Gastrocnemius medialis (tissue), 4 donors: ENCODE measurements at regions not wholly inside any gene's neighbourhood (a gene's known extent, or its start where the extent isn't known, plus 50 kb on each side); places are given as distances from the start of the nearest gene placed in this dataset.

ENCODE experiments used
- ATAC-seq, 2 donors: fragments of 150-250 bp; one replicate each; pipeline ENCODE4 v1.9.1; 2016
- DNase-seq, 2 donors: peaks; one replicate each; pipeline ENCODE4 v3.0.0-alpha.2; 2019
- H3K27ac ChIP-seq, 4 donors: fragments of 200-600 bp; sonication (generic); 1 replicate in 1 of 4; 2 replicates in 3 of 4; pipeline ENCODE4 v1.5.1; 2016 to 2018; ENCODE audit warnings: mild to moderate bottlenecking in 2 of 4, moderate library complexity in 1 of 4
- H3K27me3 ChIP-seq, 3 donors: fragments of 200-600 bp; sonication (generic) in 2 of 3; 1 replicate in 1 of 3; 2 replicates in 2 of 3; pipeline versions ENCODE4 v1.5.1 to v1.6.0; 2016 to 2019; ENCODE audit warnings: mild to moderate bottlenecking in 1 of 3, moderate library complexity in 1 of 3
- H3K36me3 ChIP-seq, 2 donors: fragments of 200-600 bp; sonication (generic) in 1 of 2; one replicate each; pipeline ENCODE4 v1.5.1; 2017 to 2018
- H3K4me1 ChIP-seq, 2 donors: fragments of 200-600 bp; sonication (generic) in 1 of 2; one replicate each; pipeline ENCODE4 v1.5.1; 2016 to 2017; ENCODE audit warnings: mild to moderate bottlenecking in 2 of 2
- H3K4me3 ChIP-seq, 4 donors: fragments of 200-600 bp; sonication (generic) in 3 of 4; 1 replicate in 1 of 4; 2 replicates in 3 of 4; pipeline ENCODE4 v1.5.1; 2016 to 2019; ENCODE audit warnings: mild to moderate bottlenecking in 2 of 4
- H3K9me3 ChIP-seq, 3 donors: fragments of 200-600 bp; sonication (generic) in 2 of 3; 1 replicate in 1 of 3; 2 replicates in 2 of 3; pipeline ENCODE4 v1.5.1; 2016 to 2019
- CTCF ChIP-seq, 5 experiments: fragments of 450-650 bp in 3 of 5; fragments of 200-600 bp in 2 of 5; sonication (generic) in 2 of 5; IDR thresholded peaks in 4 of 5; conservative IDR thresholded peaks in 1 of 5; 1 replicate in 4 of 5; 2 replicates in 1 of 5; pipeline ENCODE4 v1.5.1; 2016 to 2019; ENCODE audit warnings: antibody characterized with exemption in 5 of 5, mild to moderate bottlenecking in 3 of 5, moderate library complexity in 3 of 5
- POLR2A ChIP-seq, 2 donors: fragments of 450-650 bp; IDR thresholded peaks; one replicate each; pipeline ENCODE4 v1.6.1; 2017; ENCODE audit warnings: antibody characterized with exemption in 2 of 2, mild to moderate bottlenecking in 2 of 2, moderate library complexity in 2 of 2
- in situ Hi-C, 4 donors: fragments of 200-750 bp; cut with MboI; loops; one replicate each; pipeline versions ENCODE4 v1.15.0 to v1.8.0; 2017; ENCODE audit warnings: low sequenced_read_pairs in 4 of 4
- intact Hi-C: fragments of 100-400 bp; cut with DNase I; formaldehyde crosslinking; loops from one replicate; pipeline ENCODE4 v1.15.1; 2023; ENCODE audit warnings: low total_unique reads

GRCh38 chr3:194080913-194081800 is 54.8 kb upstream of the HES1 start:
- no peak overlapping the region for H3K4me3 ChIP-seq
- no peak for ATAC-seq
- in situ Hi-C loops (no loop called here), intact Hi-C loops (no loop called here)
- no peak overlapping the region for H3K27ac ChIP-seq
- H3K4me1 ChIP-seq, result peaks cover 8 to 9% of the 10 kb centered on the region in 2 donors
- H3K9me3 ChIP-seq, result no peaks in the 10 kb centered on the region
- H3K27me3 ChIP-seq, result no peaks in the 10 kb centered on the region
- no peak for DNase-seq
- TF ChIP-seq CTCF (IDR thresholded peaks at IDR 0.05 in 4 of 5, conservative IDR thresholded peaks at IDR 0.05 in 1 of 5) (no peak), POLR2A (IDR thresholded peaks at IDR 0.05) (no peak)
- H3K36me3 ChIP-seq, result no peaks in the 10 kb centered on the region

GRCh38 chr3:194081826-194082225 is 54.1 kb upstream of the HES1 start:
- Histone ChIP-seq H3K9me3 (no peaks in the 10 kb centered on the region), H3K36me3 (no peaks in the 10 kb centered on the region), H3K27me3 (no peaks in the 10 kb centered on the region), H3K4me3 (no peak overlapping the region), H3K27ac (no peak overlapping the region), H3K4me1 (peaks cover 8 to 9% of the 10 kb centered on the region in 2 donors)
- DNase-seq, result no peak
- ATAC-seq, result no peak
- intact Hi-C loops, result no loop called here
- TF ChIP-seq CTCF (IDR thresholded peaks at IDR 0.05 in 4 of 5, conservative IDR thresholded peaks at IDR 0.05 in 1 of 5), result no peak
- no peak for TF ChIP-seq POLR2A (IDR thresholded peaks at IDR 0.05)
- in situ Hi-C loops, result no loop called here

- in situ Hi-C loops (no loop called here), intact Hi-C loops (no loop called here)
- H3K9me3 ChIP-seq, result no peaks in the 10 kb centered on the region
- no peaks in the 10 kb centered on the region for H3K27me3 ChIP-seq
- peak; percentile 23 to 51 for DNase-seq
- TF ChIP-seq CTCF (IDR thresholded peaks at IDR 0.05 in 4 of 5, conservative IDR thresholded peaks at IDR 0.05 in 1 of 5) (no peak), POLR2A (IDR thresholded peaks at IDR 0.05) (no peak)
- H3K4me1 ChIP-seq, result peaks cover 8 to 9% of the 10 kb centered on the region in 2 donors
- H3K36me3 ChIP-seq, result no peaks in the 10 kb centered on the region
- peak; percentile 72 to 84 for ATAC-seq
- no peak overlapping the region for H3K4me3 ChIP-seq
- peak overlapping the region in 3 of 4 donors; percentile 15 to 37 (median 18) for H3K27ac ChIP-seq
These were observed 53.0 kb upstream of the HES1 start for GRCh38 chr3:194082743-194083636.

- DNase-seq, result no peak
- intact Hi-C loops (no loop called here), in situ Hi-C loops (no loop called here)
- Histone ChIP-seq H3K9me3 (no peaks in the 10 kb centered on the region), H3K27ac (peak overlapping the region in 1 of 4 donors; percentile 37), H3K36me3 (no peaks in the 10 kb centered on the region), H3K4me3 (no peak overlapping the region), H3K4me1 (peaks cover 8 to 9% of the 10 kb centered on the region in 2 donors), H3K27me3 (no peaks in the 10 kb centered on the region)
- no peak for TF ChIP-seq POLR2A (IDR thresholded peaks at IDR 0.05)
- TF ChIP-seq CTCF (IDR thresholded peaks at IDR 0.05 in 4 of 5, conservative IDR thresholded peaks at IDR 0.05 in 1 of 5), result no peak
- ATAC-seq, result no peak
These were observed 52.2 kb upstream of the HES1 start for GRCh38 chr3:194083637-194084224.
